RWPE1 (cell line): ENCODE measurements at regions not wholly inside any gene's neighbourhood (a gene's known extent, or its start where the extent isn't known, plus 50 kb on each side); places are given as distances from the start of the nearest gene placed in this dataset.

Experiments used
- CTCF ChIA-PET: fragments of 350-600 bp; sonication (Branson Sonifier 250); formaldehyde crosslinking; extraction: SDS; loops from one replicate; lab custom pipeline; 2021; lab: Yijun Ruan, JAX
- POLR2A ChIA-PET: fragments of 400-600 bp; formaldehyde crosslinking; extraction: SDS; loops from one replicate; lab custom pipeline; 2020; ENCODE audit warnings: antibody characterized with exemption; ENCODE audit not compliant: low non-redundant PET; lab: Yijun Ruan, JAX
- DNase-seq: peaks from one replicate; pipeline ENCODE4 v3.0.0; 2012; ENCODE audit warnings: low spot score
- H3K27ac ChIP-seq: fragments of 450-650 bp; 2 replicates; pipeline ENCODE4 v1.5.1; 2017
- CTCF ChIP-seq: fragments of 450-650 bp; conservative IDR thresholded peaks from 2 replicates; pipeline ENCODE4 v1.5.1; 2017; ENCODE audit warnings: low read depth, mild to moderate bottlenecking

GRCh38 chr20:1831606-1832005 is 63.6 kb upstream of the SIRPA start:
- ChIA-PET POLR2A (no interaction called here), CTCF (no interaction called here)
- TF ChIP-seq CTCF: no peak
- H3K27ac ChIP-seq: no peak overlapping the region
- DNase-seq: no peak

GRCh38 chr20:1831096-1831495 is 64.1 kb upstream of the SIRPA start:
- CTCF ChIA-PET: interaction anchor here (0.6 kb wide), 2 partner anchors 18 to 199 kb away, joined by 3 to 6 read pairs; no protein-coding TSS in a partner anchor
- H3K27ac ChIP-seq: no peak overlapping the region
- TF ChIP-seq CTCF: no peak
- POLR2A ChIA-PET: no interaction called here
- DNase-seq: no peak

GRCh38 chr20:1830240-1830639 is 65.0 kb upstream of the SIRPA start:
- CTCF ChIA-PET: no interaction called here
- POLR2A ChIA-PET: interaction anchor here (1.1 kb wide), 1 partner anchor 272 kb away, joined by 3 read pairs; no protein-coding TSS in a partner anchor
- TF ChIP-seq CTCF: no peak
- peak; percentile 98 for DNase-seq
- peak overlapping the region; percentile 82 for H3K27ac ChIP-seq

- CTCF ChIA-PET: no interaction called here
- no peak for TF ChIP-seq CTCF
- no peak for DNase-seq
- H3K27ac ChIP-seq: peak overlapping the region; percentile 82
- POLR2A ChIA-PET: interaction anchor here (1.1 kb wide), 1 partner anchor 273 kb away, joined by 3 read pairs; no protein-coding TSS in a partner anchor
Measured at GRCh38 chr20:1829531-1829930, 65.7 kb upstream of the SIRPA start.

- TF ChIP-seq CTCF: no peak
- H3K27ac ChIP-seq: peak overlapping the region; percentile 82
- POLR2A ChIA-PET: no interaction called here
- CTCF ChIA-PET: no interaction called here
- DNase-seq: no peak
Measured at GRCh38 chr20:1828786-1829131, 66.4 kb upstream of the SIRPA start.

- POLR2A ChIA-PET: no interaction called here
- TF ChIP-seq CTCF: no peak
- H3K27ac ChIP-seq: peak overlapping the region; percentile 82
- CTCF ChIA-PET: interaction anchor here (1.1 kb wide), 1 partner anchor 26 kb away, joined by 3 read pairs; no protein-coding TSS in a partner anchor
- DNase-seq: peak; percentile 90
Measured at GRCh38 chr20:1827974-1828785, 67.0 kb upstream of the SIRPA start.
